GM19395 (cell line): ENCODE measurements at regions not wholly inside any gene's neighbourhood (a gene's known extent, or its start where the extent isn't known, plus 50 kb on each side); places are given as distances from the start of the nearest gene placed in this dataset.
A peak's percentile ranks its signal among the peaks of the same experiment; 100 is the strongest.
"Not testable (repeated sequence)": the region's sequence is repeated elsewhere in the genome, so short reads cannot be mapped to it uniquely, and the experiment has no call there.

Source experiments
- ATAC-seq: cut with Tn5 transposase; IDR thresholded peaks from one replicate; pipeline ENCODE4 v1.9.1; 2021; ENCODE audit warnings: mild to moderate bottlenecking, moderate library complexity; ENCODE audit not compliant: unreplicated experiment

DNA sequence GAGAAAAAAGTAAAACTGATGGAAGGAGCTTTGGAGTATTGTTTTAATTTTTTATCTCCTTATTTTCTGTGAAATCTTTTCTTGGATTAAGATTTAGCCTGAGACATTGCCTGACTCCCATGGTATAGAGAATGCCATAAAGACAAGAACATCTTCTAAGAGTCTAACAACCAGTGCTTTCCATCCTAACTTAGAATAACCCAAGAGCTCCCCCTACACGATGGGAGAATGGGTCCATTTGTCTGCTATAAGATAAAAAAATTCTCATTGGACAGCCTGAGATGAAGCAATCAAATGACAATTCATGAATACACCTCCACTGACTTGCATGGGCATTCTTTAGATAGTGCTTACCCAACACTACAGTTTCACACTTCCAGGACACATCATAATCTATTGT lies 478.1 kb downstream of the TTLL7 start:
- no peak for ATAC-seq

DNA sequence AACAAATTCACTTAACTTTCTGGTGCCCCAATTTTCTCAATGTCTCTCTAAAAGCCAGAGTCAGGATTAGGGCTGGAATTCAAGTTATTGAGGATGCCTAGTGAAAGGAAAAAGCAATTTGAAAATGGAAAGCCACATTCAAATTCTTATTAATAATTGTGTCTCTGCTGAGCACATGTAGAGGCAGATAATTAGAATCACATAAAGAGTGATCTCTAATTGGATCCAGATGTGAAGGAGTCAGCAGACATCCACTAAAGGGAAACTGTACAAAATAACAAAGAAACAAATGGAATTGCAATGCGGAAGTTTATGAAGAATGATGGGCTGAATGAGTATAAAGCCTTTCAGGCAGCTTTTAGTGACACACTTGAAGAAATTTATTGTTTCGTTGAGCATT lies 482.6 kb downstream of the TTLL7 start:
- no peak for ATAC-seq

DNA sequence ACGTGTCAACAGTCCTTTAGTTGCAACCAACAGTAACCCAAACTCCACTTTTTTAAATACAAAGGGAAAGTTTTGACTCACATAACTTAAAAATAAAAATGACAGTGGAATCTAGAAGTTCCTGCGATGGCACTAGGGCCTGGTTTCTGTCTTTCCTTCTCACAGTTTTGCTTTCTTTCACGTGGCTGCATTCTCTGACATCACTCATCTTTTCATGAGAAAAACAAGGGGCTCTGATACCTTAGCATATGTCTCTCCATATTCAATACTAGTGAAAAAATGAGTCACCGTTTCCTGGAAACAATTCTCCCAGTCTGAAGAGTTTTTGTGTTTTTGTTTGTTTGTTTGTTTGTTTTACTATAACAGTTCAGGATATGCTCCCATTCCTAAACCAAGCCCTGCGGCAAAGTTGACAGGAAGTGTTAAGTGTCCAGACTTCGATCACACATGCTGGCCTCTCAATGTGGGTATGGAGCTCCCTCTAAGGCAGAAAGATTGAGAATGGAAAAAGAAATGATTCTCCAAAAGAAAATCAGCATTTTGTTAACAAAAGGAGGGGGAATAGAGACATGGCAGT lies 483.3 kb downstream of the TTLL7 start:
- no peak for ATAC-seq

DNA sequence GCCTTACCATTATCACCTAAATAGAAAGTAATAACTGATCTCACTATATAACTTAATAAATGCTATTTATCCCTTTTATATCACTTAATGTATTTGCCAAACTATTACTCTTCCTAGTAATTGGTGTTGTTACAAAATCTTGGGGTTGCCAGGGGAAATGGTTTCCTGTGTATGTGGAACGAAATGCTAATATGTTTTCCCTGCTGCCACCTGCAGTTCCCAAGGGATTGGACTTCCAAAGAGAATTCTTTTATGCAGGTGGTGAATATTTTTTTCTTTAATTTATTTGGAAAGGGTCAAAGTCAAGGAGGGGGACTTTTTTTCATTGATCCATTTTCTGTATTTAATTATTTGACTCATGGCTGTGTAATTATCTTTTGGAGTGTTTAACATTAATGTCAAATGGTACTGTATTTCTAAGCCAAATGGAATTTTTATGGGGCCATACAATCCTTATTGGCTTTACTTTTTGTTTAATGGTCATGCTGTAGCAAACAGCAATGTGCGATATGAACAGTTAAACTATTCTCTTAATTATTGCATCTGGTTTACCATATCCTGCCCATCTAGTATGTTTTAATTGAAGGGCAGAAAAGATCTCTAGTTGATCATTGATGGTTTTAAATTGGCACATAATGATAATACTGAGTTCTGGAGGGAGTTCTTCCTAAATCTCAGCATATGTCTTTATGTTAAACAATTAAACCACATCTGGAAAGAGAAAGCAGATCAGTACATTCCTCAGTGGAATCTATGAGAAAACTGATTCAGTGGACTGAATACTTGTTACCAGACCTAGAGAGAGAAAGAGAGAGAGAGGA lies 486.3 kb downstream of the TTLL7 start:
- ATAC-seq, result no peak

GRCh38 chr1:83511146-83511726 lies 487.7 kb downstream of the TTLL7 start:
- ATAC-seq, result no peak

DNA sequence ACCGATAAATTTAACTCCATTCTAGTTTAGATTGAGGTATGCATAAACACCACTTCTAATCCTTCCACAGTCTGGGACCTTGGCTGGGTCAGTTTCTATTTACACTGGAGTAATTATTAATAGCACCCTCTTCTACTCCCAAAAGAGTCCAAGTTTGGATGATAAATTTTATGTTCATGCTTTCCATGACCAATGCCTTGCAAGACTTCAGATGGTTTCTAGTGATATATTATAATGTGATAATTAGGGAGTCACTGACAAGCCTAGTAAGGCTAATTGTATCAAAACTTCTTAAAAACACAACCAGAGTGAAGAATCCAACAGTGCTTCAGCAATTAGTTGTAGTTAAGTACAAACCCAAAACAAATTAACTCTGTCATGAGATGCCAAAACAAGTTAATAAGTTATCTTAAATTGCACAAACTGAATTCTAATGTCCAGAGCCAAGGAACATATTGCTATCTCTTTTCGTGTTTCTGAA lies 489.6 kb downstream of the TTLL7 start:
- ATAC-seq, result no peak

DNA sequence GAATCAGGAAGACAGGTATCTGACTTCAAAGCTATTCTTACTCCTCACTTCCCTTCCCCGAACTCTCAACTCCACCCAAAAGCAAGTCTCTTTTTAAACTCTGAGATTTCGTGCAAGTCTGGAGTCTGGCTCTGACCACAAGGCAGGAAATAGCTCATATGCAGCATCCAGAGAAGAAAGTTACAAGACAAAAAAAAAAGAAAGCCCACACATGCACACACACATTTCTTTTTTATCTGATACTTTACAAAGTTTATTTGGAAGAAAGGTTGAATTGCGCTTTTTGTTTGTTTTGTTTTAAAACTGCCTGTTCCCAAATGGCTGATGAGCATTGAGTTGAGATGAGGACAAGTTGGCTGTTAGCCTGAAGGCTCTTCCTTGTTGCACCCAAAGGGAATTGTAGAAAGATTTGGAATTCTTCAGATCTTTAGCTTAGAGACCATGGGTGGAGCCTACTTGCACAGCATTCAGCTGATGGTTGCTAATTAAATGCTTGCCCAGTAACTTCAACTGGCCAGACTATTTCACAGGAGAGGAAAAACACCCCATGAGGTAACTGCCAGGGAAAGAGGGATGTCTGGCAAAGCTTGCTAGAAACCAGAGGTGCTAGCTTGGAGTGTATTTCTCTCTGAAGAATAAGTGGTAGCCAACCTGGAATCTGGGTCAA lies 490.3 kb downstream of the TTLL7 start:
- ATAC-seq, result peak; percentile 99

- ATAC-seq, result no peak
These were observed 493.8 kb downstream of the TTLL7 start for GRCh38 chr1:83505148-83505547.

GRCh38 chr1:83503153-83503552 lies 495.8 kb downstream of the TTLL7 start:
- no peak for ATAC-seq

DNA sequence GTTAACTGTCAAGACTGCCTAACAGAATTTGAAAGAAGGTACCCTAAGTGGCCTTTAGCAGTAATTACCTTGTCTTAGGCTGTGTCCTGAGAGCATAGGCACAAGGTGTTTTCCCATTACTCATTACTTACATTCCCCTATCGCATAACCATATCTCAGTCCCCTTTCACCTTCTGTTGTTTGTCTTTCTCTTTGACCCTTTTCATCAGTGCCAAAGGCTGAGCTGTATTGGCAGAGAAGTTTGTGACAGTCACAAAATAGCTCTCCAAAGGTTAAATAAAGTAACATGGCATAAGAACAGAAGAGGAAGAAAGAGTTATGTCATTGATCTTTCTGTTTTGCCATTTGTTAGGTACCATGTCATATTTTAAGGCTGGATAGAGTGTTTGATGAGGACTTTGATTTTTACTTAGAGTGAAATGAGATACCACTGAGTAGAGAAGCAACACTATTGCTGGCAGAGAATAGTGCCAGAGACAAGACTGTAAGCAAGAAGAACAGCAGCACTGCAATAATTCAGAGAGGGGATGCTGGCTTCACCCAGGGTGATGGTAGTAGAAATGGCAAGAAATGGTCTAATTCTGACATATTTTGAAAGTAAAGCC lies 497.8 kb downstream of the TTLL7 start:
- ATAC-seq, result peak; percentile 89

GRCh38 chr1:83500531-83500930 lies 498.4 kb downstream of the TTLL7 start:
- peak; percentile 30 for ATAC-seq

DNA sequence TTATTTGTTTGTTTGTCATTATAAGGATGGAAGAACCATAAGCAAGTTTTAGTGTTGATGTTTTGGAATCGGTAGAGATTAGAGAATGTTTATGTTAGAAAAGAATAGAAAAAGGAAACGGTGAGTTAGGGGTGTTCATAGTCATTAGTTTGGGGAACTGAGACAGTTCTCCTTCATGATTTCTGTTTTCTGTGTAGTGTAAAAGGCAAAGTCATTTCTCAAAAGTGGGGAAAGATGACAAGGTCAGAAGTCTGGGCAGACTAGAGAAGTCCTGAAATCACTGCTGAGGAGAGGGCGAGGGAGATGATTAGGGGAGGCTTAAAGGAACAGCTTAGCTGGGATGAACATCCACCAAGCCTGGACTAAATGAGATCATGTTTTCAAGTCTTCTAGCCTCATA lies 498.9 kb downstream of the TTLL7 start:
- peak; percentile 69 for ATAC-seq

GRCh38 chr1:83497563-83497962 lies 501.4 kb downstream of the TTLL7 start:
- no peak for ATAC-seq

DNA sequence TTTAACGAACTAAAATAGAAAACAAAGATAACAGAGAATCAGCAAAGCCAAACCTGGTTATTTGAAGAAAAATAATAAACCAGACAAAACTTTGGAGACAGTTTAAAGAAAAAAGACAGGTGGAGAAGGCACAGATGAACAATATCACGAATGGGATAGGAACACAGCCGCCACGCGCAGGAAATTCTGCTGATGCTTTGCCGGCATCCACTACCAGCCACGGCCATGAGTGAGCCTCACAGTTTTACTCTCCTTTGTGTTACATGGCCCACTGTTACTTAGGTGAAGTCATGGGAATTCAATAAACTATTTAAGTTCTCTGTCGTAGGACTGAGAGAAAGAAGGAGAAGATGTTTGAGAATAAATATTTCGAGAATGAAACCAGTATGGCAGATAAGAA lies 503.4 kb downstream of the TTLL7 start:
- ATAC-seq, result no peak

- ATAC-seq, result no peak
These were observed 505.3 kb downstream of the TTLL7 start for GRCh38 chr1:83493633-83494032.

GRCh38 chr1:83491930-83492329 lies 507.0 kb downstream of the TTLL7 start:
- no peak for ATAC-seq

- ATAC-seq, result no peak
These were observed 507.9 kb downstream of the TTLL7 start for GRCh38 chr1:83490988-83491387.

- ATAC-seq, result peak; percentile 82
These were observed 510.8 kb downstream of the TTLL7 start for GRCh38 chr1:83488105-83488504.

DNA sequence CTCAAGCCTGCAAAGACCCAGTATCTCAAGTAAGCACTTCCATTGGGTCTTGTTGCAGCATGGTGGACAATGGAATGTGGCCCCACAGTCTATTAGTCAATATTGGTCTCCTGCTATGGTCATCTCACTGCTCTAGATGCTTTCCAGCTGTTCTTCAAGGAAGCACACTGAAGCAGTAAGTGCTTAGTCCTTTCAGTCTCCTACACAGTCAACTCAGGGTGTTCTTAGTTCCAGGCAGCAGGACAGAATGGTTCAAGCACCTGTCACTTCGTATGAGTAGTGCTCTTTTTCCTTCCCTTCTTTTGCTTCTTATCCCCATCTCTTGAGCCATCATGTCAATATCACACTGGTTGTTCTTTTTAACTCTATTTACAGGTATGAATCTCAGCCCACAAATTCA lies 511.5 kb downstream of the TTLL7 start:
- ATAC-seq, result peak; percentile 43

DNA sequence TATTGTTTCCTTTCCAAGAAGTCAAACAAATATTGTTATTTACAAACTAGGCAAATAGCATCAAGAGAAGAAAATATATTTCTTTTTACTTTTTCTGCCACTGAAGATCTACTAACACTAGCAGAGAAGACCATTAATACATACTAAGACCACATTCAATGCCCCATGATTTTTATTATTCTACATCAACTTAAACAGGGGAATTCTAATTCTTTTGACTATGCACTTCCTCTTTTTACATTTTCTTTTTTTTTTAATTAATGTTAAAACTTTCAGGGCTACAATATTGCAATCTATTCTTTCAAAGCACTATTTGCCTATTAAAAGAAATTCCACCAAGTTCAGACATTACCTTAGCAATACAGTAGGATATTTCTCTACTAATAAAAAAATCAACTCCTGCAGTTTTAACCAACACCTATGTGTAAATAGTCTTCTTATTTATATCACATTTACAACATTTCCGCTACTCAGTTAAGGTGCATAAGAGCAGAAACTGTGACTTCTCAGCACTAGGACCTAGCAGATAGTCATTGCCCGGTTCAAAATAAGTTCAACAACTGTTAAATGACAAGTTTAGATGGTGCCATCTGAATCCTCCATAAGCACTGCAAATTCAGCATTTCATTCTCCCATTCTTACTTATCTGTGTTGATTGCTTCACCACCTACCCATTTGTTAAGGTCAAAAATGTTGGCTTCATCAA lies 513.5 kb downstream of the TTLL7 start:
- ATAC-seq, result peak; percentile 3

DNA sequence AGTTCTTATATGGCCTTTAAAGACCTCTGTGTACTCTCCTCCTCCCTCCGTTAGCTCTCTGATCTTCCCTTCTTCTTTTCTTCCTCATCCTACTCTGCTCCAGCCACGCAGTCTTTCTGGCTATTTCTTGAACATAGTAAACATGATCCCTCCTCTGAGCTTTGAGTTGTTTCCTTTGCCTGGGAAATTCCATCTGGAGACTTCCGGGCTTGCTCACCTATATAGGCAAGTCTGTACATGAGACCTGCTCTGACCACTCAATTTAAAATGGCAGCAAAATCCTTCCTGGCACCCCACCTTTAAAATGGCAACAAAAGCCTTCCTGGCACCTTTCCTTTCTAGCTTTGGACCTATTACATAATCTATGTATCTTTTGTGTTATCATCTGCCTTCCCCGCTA lies 517.6 kb downstream of the TTLL7 start:
- not testable (repeated sequence) for ATAC-seq
